Renal cortex interstitium (tissue), 11 donors: ENCODE measurements at regions not wholly inside any gene's neighbourhood (a gene's known extent, or its start where the extent isn't known, plus 50 kb on each side); places are given as distances from the start of the nearest gene placed in this dataset.

ENCODE experiments used
- DNase-seq, 11 donors: peaks; one replicate each; pipeline ENCODE4 v3.0.0-alpha.2; 2013; ENCODE audit warnings: low read depth in 9 of 11, low spot score in 4 of 11; ENCODE audit errors: extremely low read depth in 1 of 11

DNA sequence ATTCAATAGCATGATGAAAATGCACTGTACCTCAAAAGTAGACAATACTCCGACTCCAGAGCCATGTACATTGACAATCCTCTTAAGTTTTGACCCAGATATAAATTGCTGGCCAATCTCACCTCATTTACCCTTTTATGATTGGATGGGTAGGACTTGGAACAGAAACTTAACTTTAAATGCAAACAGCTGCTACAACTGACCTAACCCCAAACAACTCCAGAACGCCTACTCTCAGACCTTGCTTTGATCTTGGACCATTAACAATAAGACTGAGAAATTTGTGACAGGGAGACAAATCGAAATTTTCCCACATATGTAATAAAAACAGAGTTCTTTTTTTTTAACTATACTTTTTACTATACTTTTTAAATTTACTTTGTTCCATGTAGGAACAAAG, 200.5 kb upstream of the MCHR2 start:
- DNase-seq: peak in 3 of 11 donors; percentile 2 to 13 (median 10)

- no peak for DNase-seq
These were observed 194.7 kb upstream of the MCHR2 start for GRCh38 chr6:100188754-100189153.

- no peak for DNase-seq
These were observed 192.5 kb upstream of the MCHR2 start for GRCh38 chr6:100186552-100186951.

DNA sequence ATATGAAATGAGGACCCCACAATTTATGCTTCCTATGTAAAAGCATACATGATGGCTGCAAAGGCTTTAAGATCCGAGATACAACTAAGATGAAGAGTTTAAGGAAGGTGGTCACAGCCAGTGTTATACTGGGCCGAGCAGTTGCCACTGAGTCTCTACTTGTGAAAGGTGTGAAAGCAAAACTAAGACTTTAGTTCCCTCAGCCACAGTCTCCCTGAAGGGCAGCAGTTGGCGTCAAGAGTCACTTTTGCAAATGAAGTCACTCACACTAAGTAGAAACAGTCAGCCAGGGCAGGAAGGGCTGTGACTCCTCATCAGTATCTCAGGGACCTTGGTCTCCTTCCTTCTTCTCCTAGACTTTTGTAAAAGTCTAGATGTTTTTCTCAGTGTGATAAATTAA, 191.6 kb upstream of the MCHR2 start:
- no peak for DNase-seq

GRCh38 chr6:100184473-100184872, 190.4 kb upstream of the MCHR2 start:
- DNase-seq: peak in 9 of 11 donors; percentile 4 to 25 (median 17)

DNA sequence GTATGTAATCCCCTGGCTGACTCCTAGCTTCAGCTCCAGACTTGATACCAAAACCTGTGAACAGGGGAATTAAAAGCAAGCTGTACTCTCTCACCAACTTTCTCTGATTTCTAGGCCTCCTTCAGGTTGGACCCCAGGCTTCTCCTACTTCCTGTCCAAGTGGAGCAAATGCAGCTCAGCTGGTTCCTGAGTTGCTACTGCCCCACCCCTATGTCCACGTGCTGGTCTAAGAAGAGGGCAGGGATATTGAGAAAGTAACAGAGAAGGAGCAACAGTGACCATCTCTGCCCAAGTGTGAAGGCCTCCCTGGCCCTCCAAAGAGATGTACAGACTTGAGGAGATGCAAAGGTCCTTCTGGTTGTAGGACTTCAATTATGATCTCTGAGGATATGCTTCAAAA, 188.3 kb upstream of the MCHR2 start:
- DNase-seq: no peak

DNA sequence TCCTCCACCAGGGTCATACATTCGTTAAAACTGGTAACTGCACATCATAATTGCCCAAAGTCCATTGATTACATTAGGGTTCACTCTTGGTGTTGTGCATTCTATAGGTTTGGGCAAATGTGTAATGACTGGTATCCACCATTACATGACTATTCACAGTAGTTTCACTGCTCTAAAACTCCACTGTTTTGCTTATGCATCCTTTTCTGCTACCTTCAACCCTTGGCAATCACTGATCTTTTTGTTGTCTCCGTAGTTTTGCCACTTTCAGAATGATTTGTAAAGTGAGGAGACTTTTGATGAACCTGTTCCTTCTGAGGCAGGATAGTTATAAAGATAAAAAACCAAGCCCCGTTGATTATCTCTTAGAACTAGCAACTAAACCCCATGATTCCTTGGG, 187.3 kb upstream of the MCHR2 start:
- no peak for DNase-seq

DNA sequence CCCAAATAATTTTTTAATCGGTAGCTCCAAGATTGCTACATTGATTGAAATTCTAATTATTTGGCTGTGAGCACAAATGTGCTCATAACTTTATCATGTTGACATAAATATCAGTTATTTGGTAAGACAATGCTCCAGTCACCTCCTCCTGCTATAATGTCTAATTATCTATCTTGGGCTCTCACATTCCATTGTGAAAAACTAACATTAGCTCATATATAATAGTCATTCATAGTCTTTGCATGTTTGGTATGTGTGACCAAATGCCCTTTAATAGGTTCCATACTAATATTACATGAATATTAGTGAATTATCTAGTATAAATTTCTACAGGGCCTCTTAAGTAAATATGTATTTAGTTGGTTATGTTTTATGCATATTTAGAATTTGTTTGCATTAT, 185.6 kb upstream of the MCHR2 start:
- DNase-seq: no peak

DNA sequence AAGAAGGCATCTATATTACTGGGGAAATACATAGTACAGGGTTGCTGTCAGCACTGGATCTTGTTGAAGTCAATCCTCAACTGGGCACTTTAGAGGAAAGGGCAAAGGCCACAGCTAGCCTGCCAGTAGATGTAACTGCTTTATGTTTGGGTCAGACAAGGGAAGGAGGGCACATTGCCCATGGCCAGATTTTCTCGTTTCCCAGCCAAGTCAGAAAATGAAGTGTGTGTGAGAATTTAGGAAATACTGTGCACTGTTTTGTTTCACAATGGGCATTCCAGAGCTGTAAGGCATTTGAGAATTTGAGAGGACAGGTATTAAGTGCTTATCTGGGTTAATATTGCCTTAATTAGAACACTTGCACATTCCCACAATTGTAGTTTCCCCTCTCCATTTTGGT, 183.9 kb upstream of the MCHR2 start:
- no peak for DNase-seq

GRCh38 chr6:100176951-100177710, 183.1 kb upstream of the MCHR2 start:
- no peak for DNase-seq

DNA sequence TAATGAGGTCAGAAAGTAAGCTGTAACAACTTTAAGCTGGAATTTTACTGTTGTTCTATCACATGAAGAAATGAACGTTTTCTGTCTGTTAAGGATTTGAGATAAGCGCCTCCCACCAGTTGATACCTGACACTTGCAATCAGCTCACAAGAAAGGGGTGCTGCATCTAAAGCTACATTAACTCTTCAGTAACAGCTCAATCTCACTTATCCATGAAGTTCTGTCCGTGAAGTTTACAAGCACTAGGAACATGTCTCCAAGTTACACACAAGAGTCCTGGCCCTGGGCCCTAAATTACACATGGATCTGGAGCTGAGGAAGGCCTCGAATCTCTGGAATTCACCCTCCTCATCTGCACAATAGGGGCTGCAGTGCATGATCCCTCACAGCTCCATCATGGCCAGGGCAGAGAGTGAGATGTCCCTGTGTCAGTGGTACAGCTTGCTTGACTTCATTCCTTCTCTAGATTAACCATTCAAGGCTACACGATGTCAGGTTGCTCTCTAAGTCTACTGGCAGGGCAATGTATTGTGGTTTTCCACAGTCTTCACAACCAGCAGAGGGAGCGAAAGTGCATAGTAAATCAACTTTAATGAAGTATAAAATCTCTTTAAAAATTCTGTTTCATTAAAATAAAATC, 182.4 kb upstream of the MCHR2 start:
- DNase-seq: peak; percentile 13 to 51 (median 31)

- DNase-seq: peak; percentile 44 to 82 (median 67)
These were observed 181.8 kb upstream of the MCHR2 start for GRCh38 chr6:100175814-100176310.

GRCh38 chr6:100173211-100173610, 179.2 kb upstream of the MCHR2 start:
- DNase-seq: no peak

- DNase-seq: no peak
These were observed 178.3 kb upstream of the MCHR2 start for GRCh38 chr6:100172322-100172713.

- no peak for DNase-seq
These were observed 177.7 kb upstream of the MCHR2 start for GRCh38 chr6:100171533-100172321.

DNA sequence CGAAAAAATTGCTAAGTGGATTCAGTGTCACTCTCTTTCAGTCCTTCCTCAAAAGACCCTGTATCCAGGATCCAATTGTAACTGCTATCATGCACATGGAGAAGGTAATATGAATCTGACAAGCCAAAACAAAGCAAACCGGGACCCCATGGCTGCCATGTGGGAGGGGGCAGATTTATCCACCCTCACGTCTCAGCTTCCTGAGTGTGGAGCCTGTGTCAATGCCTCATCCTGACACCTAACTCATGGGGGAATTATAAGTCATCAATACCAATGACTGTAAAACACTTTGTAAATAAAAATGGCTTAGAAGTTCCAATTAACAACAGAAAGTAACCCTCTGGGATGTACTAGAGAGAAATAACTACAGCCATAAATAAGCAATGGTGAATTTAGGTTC, 174.1 kb upstream of the MCHR2 start:
- no peak for DNase-seq

- no peak for DNase-seq
These were observed 173.6 kb upstream of the MCHR2 start for GRCh38 chr6:100167585-100167984.

GRCh38 chr6:100166956-100167355, 172.9 kb upstream of the MCHR2 start:
- no peak for DNase-seq

GRCh38 chr6:100165442-100165841, 171.4 kb upstream of the MCHR2 start:
- no peak for DNase-seq

GRCh38 chr6:100163035-100163434, 169.0 kb upstream of the MCHR2 start:
- no peak for DNase-seq
